Astrocyte (in vitro differentiated cells and primary cell): ENCODE measurements at regions not wholly inside any gene's neighbourhood (a gene's known extent, or its start where the extent isn't known, plus 50 kb on each side); places are given as distances from the start of the nearest gene placed in this dataset.

Source experiments
- DNase-seq: peaks from one replicate; pipeline ENCODE4 v3.0.0-alpha.2; 2010; ENCODE audit warnings: low read depth
- FAIRE-seq: peaks from 2 replicates; lab custom pipeline; 2011; peaks lifted over from hg19 to GRCh38; lab: Jason Lieb, UNC
- H2AFZ ChIP-seq: 2 replicates; pipeline ENCODE4 v1.6.0; 2012; ENCODE audit warnings: low read depth, low read length, inconsistent platforms
- H3K27ac ChIP-seq: 2 replicates; pipeline ENCODE4 v1.5.1; 2011; ENCODE audit warnings: low read depth, low read length, inconsistent platforms
- H3K27me3 ChIP-seq: 2 replicates; pipeline ENCODE4 v1.6.0; 2011; ENCODE audit warnings: low read length, inconsistent platforms; ENCODE audit not compliant: insufficient read depth
- H3K36me3 ChIP-seq: 2 replicates; pipeline ENCODE4 v1.5.1; 2011; ENCODE audit warnings: low read length, inconsistent platforms; ENCODE audit not compliant: insufficient read depth
- H3K4me1 ChIP-seq: 2 replicates; pipeline ENCODE4 v1.5.1; 2011; ENCODE audit warnings: low read length, inconsistent platforms; ENCODE audit not compliant: insufficient read depth
- H3K4me2 ChIP-seq: 2 replicates; pipeline ENCODE4 v1.6.0; 2012; ENCODE audit warnings: low read length, inconsistent platforms
- H3K4me3 ChIP-seq: 2 replicates; pipeline ENCODE4 v1.5.1; 2011; ENCODE audit warnings: low read depth, mild to moderate bottlenecking, low read length, inconsistent platforms; ENCODE audit not compliant: insufficient read depth
- H3K79me2 ChIP-seq: 2 replicates; pipeline ENCODE4 v1.6.0; 2012; ENCODE audit warnings: mild to moderate bottlenecking, low read length, inconsistent platforms; ENCODE audit not compliant: insufficient read depth
- H3K9ac ChIP-seq: 2 replicates; pipeline ENCODE4 v1.6.0; 2012; ENCODE audit warnings: mild to moderate bottlenecking, low read length, inconsistent platforms
- H3K9me3 ChIP-seq: 2 replicates; pipeline ENCODE4 v1.5.1; 2012; ENCODE audit warnings: low read depth, mild to moderate bottlenecking, low read length, inconsistent platforms; ENCODE audit not compliant: insufficient read depth
- H4K20me1 ChIP-seq: 2 replicates; pipeline ENCODE4 v1.6.0; 2012; ENCODE audit warnings: low read length, inconsistent platforms; ENCODE audit not compliant: insufficient read depth
- H3K27ac Mint-ChIP-seq: one replicate; pipeline ENCODE4 v1.8.0; 2021; ENCODE audit warnings: mild to moderate bottlenecking, mixed read lengths; ENCODE audit not compliant: unreplicated experiment
- H3K27me3 Mint-ChIP-seq: one replicate; pipeline ENCODE4 v1.8.0; 2021; ENCODE audit warnings: low read depth, mixed read lengths; ENCODE audit not compliant: unreplicated experiment
- H3K36me3 Mint-ChIP-seq: one replicate; pipeline ENCODE4 v1.8.0; 2021; ENCODE audit warnings: low read depth, mixed read lengths; ENCODE audit not compliant: unreplicated experiment
- H3K4me1 Mint-ChIP-seq: one replicate; pipeline ENCODE4 v1.8.0; 2021; ENCODE audit warnings: low read depth, mixed read lengths; ENCODE audit not compliant: unreplicated experiment
- H3K4me3 Mint-ChIP-seq: one replicate; pipeline ENCODE4 v1.8.0; 2021; ENCODE audit warnings: mild to moderate bottlenecking, moderate library complexity, mixed read lengths; ENCODE audit not compliant: unreplicated experiment
- H3K9me3 Mint-ChIP-seq: one replicate; pipeline ENCODE4 v1.8.0; 2021; ENCODE audit warnings: mild to moderate bottlenecking, mixed read lengths; ENCODE audit not compliant: unreplicated experiment
- EZH2 ChIP-seq: IDR thresholded peaks from 2 replicates; pipeline ENCODE4 v1.6.1; 2012; ENCODE audit warnings: mild to moderate bottlenecking, low read length, inconsistent platforms; ENCODE audit not compliant: insufficient read depth
- TF ChIP-seq, protein P1 (sequence below): IDR thresholded peaks from 2 replicates; pipeline ENCODE4 v1.5.1; 2011; ENCODE audit warnings: low read depth, mild to moderate bottlenecking, inconsistent platforms, low read length, moderate library complexity; ENCODE audit not compliant: insufficient read depth

DNA sequence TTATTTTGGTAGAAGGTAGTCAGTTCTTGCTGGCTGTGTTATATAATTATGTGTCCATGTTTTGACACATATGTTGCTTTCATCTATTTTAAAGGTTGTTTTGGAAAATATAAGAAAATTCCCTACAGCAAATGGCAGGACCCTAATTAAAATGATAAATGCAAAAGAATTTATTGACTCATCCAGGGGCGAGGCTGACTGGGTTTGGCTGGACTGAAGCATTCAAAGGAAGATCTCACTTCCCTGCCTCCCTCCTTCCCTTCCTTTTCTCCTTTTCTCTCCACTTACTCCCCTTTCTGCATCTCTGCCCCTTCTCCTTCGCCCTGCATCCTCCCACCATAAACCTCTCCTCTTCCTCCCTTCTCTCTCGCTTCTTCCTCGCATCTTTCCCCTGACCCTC, 129.6 kb downstream of the SNAPC1 start:
- Histone ChIP-seq H3K9ac (no peak overlapping the region), H3K36me3 (no peaks in the 10 kb centered on the region), H4K20me1 (no peaks in the 10 kb centered on the region), H3K4me1 (no peaks in the 10 kb centered on the region), H3K27me3 (no peaks in the 10 kb centered on the region), H3K79me2 (no peaks in the 10 kb centered on the region), H3K27ac (no peak overlapping the region), H3K4me2 (no peak overlapping the region), H3K4me3 (no peak overlapping the region), H3K9me3 (no peaks in the 10 kb centered on the region), H2AFZ (no peak overlapping the region)
- FAIRE-seq (no peak), DNase-seq (no peak)
- Mint-ChIP-seq H3K27ac (no peak overlapping the region), H3K36me3 (peaks cover 2% of the 10 kb centered on the region), H3K9me3 (peaks cover 1% of the 10 kb centered on the region), H3K27me3 (no peaks in the 10 kb centered on the region), H3K4me1 (peaks cover 12% of the 10 kb centered on the region), H3K4me3 (no peak overlapping the region)
- TF ChIP-seq, protein P1, sequence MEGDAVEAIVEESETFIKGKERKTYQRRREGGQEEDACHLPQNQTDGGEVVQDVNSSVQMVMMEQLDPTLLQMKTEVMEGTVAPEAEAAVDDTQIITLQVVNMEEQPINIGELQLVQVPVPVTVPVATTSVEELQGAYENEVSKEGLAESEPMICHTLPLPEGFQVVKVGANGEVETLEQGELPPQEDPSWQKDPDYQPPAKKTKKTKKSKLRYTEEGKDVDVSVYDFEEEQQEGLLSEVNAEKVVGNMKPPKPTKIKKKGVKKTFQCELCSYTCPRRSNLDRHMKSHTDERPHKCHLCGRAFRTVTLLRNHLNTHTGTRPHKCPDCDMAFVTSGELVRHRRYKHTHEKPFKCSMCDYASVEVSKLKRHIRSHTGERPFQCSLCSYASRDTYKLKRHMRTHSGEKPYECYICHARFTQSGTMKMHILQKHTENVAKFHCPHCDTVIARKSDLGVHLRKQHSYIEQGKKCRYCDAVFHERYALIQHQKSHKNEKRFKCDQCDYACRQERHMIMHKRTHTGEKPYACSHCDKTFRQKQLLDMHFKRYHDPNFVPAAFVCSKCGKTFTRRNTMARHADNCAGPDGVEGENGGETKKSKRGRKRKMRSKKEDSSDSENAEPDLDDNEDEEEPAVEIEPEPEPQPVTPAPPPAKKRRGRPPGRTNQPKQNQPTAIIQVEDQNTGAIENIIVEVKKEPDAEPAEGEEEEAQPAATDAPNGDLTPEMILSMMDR = no peak
- TF ChIP-seq EZH2 = no peak

GRCh38 chr14:61893371-61893940, 131.2 kb downstream of the SNAPC1 start:
- H3K4me1 Mint-ChIP-seq = peaks cover 12% of the 10 kb centered on the region
- no peaks in the 10 kb centered on the region for H3K79me2 ChIP-seq
- no peaks in the 10 kb centered on the region for H3K9me3 ChIP-seq
- TF ChIP-seq, protein P1 = no peak
- no peak for TF ChIP-seq EZH2
- no peak overlapping the region for H3K4me3 ChIP-seq
- H4K20me1 ChIP-seq = no peaks in the 10 kb centered on the region
- no peak overlapping the region for H3K27ac Mint-ChIP-seq
- FAIRE-seq (no peak), DNase-seq (no peak)
- no peaks in the 10 kb centered on the region for H3K36me3 ChIP-seq
- H3K9ac ChIP-seq = no peak overlapping the region
- H2AFZ ChIP-seq = no peak overlapping the region
- H3K27me3 Mint-ChIP-seq = peaks cover 2% of the 10 kb centered on the region
- H3K36me3 Mint-ChIP-seq = peaks cover 2% of the 10 kb centered on the region
- no peaks in the 10 kb centered on the region for H3K4me1 ChIP-seq
- H3K27me3 ChIP-seq = no peaks in the 10 kb centered on the region
- peaks cover 1% of the 10 kb centered on the region for H3K9me3 Mint-ChIP-seq
- no peak overlapping the region for H3K27ac ChIP-seq
- H3K4me3 Mint-ChIP-seq = no peak overlapping the region
- no peak overlapping the region for H3K4me2 ChIP-seq

DNA sequence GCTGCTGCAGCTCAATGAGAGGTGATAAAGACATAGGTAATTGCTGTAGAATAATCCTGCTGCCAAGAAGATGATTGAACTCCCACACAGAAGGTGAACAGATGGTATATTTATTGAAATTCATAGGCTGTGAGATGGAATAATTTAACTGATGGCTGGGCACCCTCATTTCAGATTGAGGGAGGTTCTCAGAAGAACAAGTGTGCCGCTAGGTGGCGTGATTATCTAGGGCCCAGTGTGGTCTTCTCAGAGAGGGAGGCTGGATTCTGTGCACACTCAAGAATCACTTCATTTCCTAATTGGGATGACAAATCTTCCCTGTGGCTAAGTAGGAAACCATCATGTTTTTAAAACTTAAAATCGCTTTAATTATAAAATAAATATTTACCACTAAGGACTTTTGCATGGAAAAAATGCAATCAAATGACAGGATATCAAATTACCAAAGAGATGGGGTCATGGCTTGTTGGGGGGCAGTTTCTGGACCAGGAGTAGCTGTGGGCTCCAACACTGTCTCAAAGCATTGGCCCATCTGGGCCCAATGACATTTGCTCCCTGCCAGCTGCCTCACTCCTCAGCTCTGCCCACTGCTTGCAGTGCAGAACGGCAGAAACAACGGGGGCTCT, 132.3 kb downstream of the SNAPC1 start:
- no peak overlapping the region for H3K9ac ChIP-seq
- no peak overlapping the region for H2AFZ ChIP-seq
- H3K4me1 ChIP-seq = no peaks in the 10 kb centered on the region
- Mint-ChIP-seq H3K36me3 (peaks cover 1% of the 10 kb centered on the region), H3K4me3 (no peak overlapping the region), H3K27ac (no peak overlapping the region), H3K4me1 (peaks cover 12% of the 10 kb centered on the region), H3K9me3 (peaks cover 1% of the 10 kb centered on the region), H3K27me3 (peaks cover 2% of the 10 kb centered on the region)
- DNase-seq (peak; percentile 32), FAIRE-seq (no peak)
- no peaks in the 10 kb centered on the region for H3K36me3 ChIP-seq
- TF ChIP-seq, protein P1 = peak; percentile 75
- TF ChIP-seq EZH2 = no peak
- no peaks in the 10 kb centered on the region for H4K20me1 ChIP-seq
- no peaks in the 10 kb centered on the region for H3K79me2 ChIP-seq
- no peaks in the 10 kb centered on the region for H3K27me3 ChIP-seq
- no peak overlapping the region for H3K27ac ChIP-seq
- no peak overlapping the region for H3K4me3 ChIP-seq
- H3K9me3 ChIP-seq = no peaks in the 10 kb centered on the region
- no peak overlapping the region for H3K4me2 ChIP-seq
